HTR-8/SVneo (cell line): ENCODE measurements at regions not wholly inside any gene's neighbourhood (a gene's known extent, or its start where the extent isn't known, plus 50 kb on each side); places are given as distances from the start of the nearest gene placed in this dataset.
"Not testable (repeated sequence)": the region's sequence is repeated elsewhere in the genome, so short reads cannot be mapped to it uniquely, and the experiment has no call there.

Experiments used
- DNase-seq: peaks from one replicate; pipeline ENCODE4 v3.0.0; 2011; ENCODE audit warnings: low spot score, mixed read lengths; ENCODE audit not compliant: insufficient read length
- FAIRE-seq: peaks from 2 replicates; lab custom pipeline; 2011; peaks lifted over from hg19 to GRCh38; lab: Jason Lieb, UNC

GRCh38 chr12:77243345-77243744, 178.0 kb upstream of the E2F7 start:
- no peak for FAIRE-seq
- DNase-seq: no peak

- FAIRE-seq (no peak), DNase-seq (no peak)
Measured at GRCh38 chr12:77239617-77240016, 174.2 kb upstream of the E2F7 start.

GRCh38 chr12:77238335-77238734, 173.0 kb upstream of the E2F7 start:
- FAIRE-seq (no peak), DNase-seq (no peak)

DNA sequence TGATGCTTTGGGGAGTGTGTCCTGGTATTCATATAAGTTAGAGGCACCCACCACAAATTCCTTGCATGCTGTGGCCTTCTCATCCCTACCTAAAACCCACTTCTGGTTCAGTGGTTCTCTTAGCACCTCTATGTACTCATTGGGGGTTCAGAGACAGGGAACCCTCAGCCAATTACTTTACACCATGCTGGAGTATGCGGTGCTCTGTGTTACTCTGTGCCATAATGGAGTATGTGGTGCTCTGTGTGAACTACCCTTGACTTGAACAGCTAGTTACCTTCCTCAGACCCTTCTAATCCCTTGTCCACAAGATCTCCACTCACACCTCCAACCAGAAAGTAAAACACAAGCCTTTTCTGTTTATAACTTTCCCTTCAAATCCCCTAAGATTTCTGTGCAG, 172.5 kb upstream of the E2F7 start:
- FAIRE-seq: no peak
- DNase-seq: no peak

GRCh38 chr12:77236066-77236465, 170.7 kb upstream of the E2F7 start:
- DNase-seq (no peak), FAIRE-seq (no peak)

GRCh38 chr12:77232045-77232444, 166.7 kb upstream of the E2F7 start:
- no peak for DNase-seq
- FAIRE-seq: no peak

DNA sequence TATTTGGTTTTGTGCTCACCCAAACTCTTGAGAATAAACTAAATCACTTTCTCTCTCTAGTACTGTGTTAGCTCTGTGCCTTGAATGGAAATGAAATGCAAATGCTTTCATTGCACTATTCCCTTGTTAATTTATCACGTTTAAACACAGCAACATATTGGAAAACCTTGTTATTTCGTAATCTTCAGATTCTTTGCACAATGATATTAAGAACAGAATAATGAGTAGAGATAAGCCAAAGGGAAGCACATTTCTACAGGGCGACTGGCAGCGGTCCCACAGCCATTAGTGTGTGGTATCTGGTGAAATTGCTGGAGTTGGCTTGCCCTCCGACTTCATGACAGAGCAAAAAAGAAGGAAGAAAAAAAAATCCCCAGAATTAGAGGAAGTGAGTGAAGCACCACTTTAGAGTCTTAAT, 166.1 kb upstream of the E2F7 start:
- DNase-seq (no peak), FAIRE-seq (no peak)

DNA sequence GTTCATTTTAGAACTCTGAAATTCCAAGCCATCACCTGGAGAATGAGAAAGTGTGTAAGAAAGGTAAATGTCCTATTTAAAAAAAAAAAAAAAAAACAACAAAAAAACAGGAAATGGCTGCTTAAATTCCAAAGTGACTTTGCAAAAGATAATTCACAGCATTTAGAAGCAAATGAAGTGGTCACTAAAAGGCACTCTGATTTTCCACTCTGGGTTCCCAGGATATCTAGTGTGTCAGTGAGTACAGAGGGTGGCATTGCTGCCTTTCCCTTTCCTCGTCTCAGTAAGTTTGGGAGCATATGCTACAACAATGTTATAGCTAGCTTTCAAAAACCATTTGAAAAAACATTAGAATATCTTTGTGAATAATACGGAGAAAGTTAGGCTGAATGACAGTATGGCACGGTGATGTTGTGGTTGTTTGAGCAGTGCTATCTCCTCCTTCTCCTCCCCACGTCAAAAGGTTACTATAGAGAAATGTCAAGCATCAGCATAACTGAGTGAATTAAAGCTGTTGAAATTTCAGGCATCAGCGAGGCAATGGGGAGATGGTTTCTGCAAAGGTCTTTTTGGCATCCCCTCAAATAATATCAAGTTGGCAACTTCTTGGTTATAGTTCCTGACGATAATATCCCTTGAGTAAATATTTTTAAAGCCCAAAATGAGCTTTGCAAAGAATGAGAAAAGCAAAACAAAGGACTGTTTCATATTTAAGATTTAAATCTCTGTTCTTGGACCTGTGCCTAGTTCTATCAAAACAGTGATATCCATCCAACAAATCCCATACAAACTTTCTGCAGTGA, 164.5 kb upstream of the E2F7 start:
- FAIRE-seq: no peak
- DNase-seq: no peak

GRCh38 chr12:77228376-77228775, 163.0 kb upstream of the E2F7 start:
- FAIRE-seq (no peak), DNase-seq (no peak)

DNA sequence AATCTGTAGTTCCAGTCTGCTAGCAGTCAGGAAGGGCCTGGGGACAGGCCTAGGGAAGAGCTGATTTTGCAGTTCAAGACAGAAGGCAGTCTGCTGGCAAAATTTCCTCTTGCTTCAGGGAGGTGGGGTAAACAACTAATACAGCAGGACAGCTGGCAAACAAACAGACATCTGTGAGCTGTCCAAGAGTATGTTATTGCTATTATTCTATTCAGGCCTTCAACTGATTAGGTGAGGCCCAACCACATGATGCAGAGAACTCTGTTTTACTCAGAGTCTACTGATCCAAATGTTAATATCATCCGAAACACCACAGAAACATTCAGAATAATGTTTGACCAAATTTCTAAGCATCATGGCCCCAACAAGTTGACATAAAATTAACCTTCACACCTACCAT, 161.0 kb upstream of the E2F7 start:
- DNase-seq (no peak), FAIRE-seq (no peak)

DNA sequence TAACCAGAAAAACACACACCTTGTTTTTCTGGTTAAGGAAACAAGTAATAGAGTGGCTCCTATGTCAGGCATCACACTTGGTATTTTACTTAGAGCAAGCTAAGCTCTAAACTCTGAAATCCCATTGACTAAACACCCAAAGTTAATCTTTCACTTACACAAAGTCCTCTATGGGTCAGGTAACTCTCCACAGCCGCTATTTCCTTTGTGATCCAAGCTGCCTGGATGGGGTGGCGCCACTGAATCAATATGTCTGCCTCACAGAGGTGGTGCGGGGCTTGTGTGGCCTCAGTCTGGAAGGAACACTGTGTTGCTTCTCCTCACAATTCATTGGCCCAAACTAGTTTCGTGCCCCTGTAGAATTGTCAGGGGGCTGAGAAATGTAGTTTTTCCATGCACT, 160.0 kb upstream of the E2F7 start:
- FAIRE-seq (no peak), DNase-seq (no peak)

DNA sequence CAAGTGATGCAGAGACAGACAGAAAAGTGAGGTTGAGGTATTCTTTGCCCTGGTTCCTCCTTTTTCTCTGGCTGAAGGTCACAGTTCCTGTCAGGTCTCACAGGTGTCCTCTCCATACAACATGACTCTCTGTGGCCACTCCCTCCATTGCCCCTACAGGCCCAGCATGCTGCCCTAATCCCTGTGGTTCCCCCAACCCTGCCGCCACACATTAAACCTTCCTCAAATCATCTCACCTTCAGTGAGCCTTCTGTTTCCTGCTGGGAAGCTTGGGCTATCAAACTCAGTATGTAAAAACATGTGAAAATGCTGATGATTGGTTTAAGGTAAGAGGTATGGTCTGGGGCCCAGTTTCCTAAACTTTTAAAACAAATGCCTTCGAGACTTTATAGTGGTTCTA, 159.0 kb upstream of the E2F7 start:
- DNase-seq (no peak), FAIRE-seq (no peak)

DNA sequence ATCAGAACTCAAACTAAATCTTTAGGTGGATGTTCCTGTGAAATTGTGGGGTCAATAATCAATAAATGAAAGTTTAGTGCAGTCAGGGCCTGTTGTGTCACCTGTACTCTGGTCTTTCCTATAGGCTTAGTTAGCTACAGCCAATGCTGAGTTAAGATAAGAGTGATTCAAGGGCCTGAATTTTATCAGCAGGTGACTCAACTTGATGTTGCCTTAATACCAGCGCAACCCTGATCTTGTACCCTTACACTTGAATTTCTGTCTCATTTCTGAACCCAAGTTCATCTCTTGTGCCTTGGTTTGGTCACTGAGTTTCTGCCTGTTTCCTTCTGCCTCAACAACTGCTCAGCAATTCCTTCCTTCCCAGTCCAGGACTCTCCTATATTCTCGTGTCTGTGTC, 157.0 kb upstream of the E2F7 start:
- FAIRE-seq (no peak), DNase-seq (no peak)

GRCh38 chr12:77220586-77220985, 155.2 kb upstream of the E2F7 start:
- FAIRE-seq (no peak), DNase-seq (no peak)

- FAIRE-seq (no peak), DNase-seq (no peak)
Measured at GRCh38 chr12:77218278-77218677, 152.9 kb upstream of the E2F7 start.

- not testable (repeated sequence) for DNase-seq
Measured at GRCh38 chr12:77216136-77216535, 150.8 kb upstream of the E2F7 start.

GRCh38 chr12:77214136-77214535, 148.8 kb upstream of the E2F7 start:
- no peak for FAIRE-seq
- DNase-seq: no peak

More at GRCh38 chr12:77216136-77216535, 150.8 kb upstream of the E2F7 start:
- FAIRE-seq: not testable (repeated sequence)

- FAIRE-seq (no peak), DNase-seq (no peak)
Measured at GRCh38 chr12:77213319-77213718, 147.9 kb upstream of the E2F7 start.

- FAIRE-seq: no peak
- DNase-seq: no peak
Measured at GRCh38 chr12:77210724-77211123, 145.4 kb upstream of the E2F7 start.

GRCh38 chr12:77204083-77204482, 138.7 kb upstream of the E2F7 start:
- FAIRE-seq (no peak), DNase-seq (no peak)

DNA sequence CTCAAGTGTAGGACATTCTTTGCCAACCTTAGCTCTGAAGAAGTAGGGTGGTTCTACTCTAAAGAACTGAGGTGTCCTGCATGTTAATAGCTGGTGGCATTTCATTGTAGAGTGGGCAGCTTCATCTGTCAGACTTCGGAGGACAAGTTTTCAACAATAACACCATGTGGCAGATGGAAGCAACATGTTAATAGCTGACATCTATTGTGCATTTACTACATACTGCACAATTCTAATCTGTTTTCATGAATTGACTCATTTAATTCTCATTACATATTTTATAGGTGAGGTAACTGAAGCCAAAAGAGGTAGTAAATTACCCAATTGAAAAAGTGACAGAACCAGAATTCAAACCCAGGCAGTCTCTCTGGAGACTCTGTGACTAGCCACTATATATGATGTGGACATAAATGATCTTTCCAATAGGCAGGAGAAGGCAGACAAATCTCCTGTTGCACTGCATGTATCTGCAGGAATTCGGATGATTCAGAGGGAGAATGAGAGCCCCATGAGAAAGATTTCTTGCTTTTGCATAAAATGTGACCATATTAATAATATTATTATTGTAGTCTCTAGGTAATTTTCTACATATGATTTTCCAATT, 137.2 kb upstream of the E2F7 start:
- DNase-seq (no peak), FAIRE-seq (no peak)

DNA sequence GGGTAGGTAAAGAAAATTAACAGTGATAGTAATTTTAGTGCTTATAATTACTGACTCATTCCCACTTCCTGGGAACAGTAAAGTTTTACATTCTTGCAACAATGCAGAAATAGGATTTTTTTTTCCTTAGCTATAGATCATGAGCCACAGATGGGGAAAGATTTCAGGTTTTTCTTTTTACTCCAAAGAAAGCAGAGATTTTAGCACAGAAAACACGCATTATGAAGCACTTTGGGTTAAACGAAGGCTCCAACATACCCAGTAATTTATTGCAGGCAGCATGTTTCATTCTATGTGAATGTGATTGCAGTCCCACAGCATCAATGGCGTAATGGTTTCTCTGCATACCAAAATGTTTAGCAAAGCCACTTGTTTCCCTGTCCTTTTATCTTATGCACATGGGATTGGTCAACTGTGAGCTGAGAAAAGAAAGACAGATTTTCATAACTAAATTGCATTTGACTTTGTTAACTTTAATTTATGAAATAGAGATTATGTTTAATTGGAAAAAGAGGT, 124.6 kb upstream of the E2F7 start:
- FAIRE-seq (no peak), DNase-seq (no peak)
